ENCODE measurements at regions not wholly inside any gene's neighbourhood (a gene's known extent, or its start where the extent isn't known, plus 50 kb on each side); places are given as distances from the start of the nearest gene placed in this dataset.

GRCh38 chr1:30597711-30598110 is 125.7 kb downstream of the MATN1 start:
- no peak for DNase-seq (ENCODE audit: low read depth)
- no peak for TF ChIP-seq CTCF (IDR thresholded peaks at IDR 0.05; ENCODE audit: insufficient read depth, low read depth, low read length, missing control alignments)
- H3K4me3 ChIP-seq (ENCODE audit: low read length): no peak overlapping the region

- H3K4me3 ChIP-seq (ENCODE audit: low read length): no peak overlapping the region
- TF ChIP-seq CTCF (IDR thresholded peaks at IDR 0.05; ENCODE audit: insufficient read depth, low read depth, low read length, missing control alignments): no peak
- no peak for DNase-seq (ENCODE audit: low read depth)
These were observed 126.5 kb downstream of the MATN1 start for GRCh38 chr1:30596891-30597290.

GRCh38 chr1:30596470-30596869 is 126.9 kb downstream of the MATN1 start:
- no peak overlapping the region for H3K4me3 ChIP-seq (ENCODE audit: low read length)
- no peak for TF ChIP-seq CTCF (IDR thresholded peaks at IDR 0.05; ENCODE audit: insufficient read depth, low read depth, low read length, missing control alignments)
- no peak for DNase-seq (ENCODE audit: low read depth)

- DNase-seq (ENCODE audit: low read depth): no peak
- H3K4me3 ChIP-seq (ENCODE audit: low read length): no peak overlapping the region
These were observed 134.3 kb downstream of the MATN1 start for GRCh38 chr1:30589083-30589482.

GRCh38 chr1:30588311-30589073 is 134.9 kb downstream of the MATN1 start:
- DNase-seq (ENCODE audit: low read depth): no peak
- TF ChIP-seq CTCF (IDR thresholded peaks at IDR 0.05; ENCODE audit: insufficient read depth, low read depth, low read length, missing control alignments): no peak
- H3K4me3 ChIP-seq (ENCODE audit: low read length): no peak overlapping the region

More at GRCh38 chr1:30589083-30589482, 134.3 kb downstream of the MATN1 start:
- TF ChIP-seq CTCF (IDR thresholded peaks at IDR 0.05; ENCODE audit: insufficient read depth, low read depth, low read length, missing control alignments): no peak

GRCh38 chr1:30586671-30587070 is 136.7 kb downstream of the MATN1 start:
- no peak overlapping the region for H3K4me3 ChIP-seq (ENCODE audit: low read length)
- no peak for TF ChIP-seq CTCF (IDR thresholded peaks at IDR 0.05; ENCODE audit: insufficient read depth, low read depth, low read length, missing control alignments)
- no peak for DNase-seq (ENCODE audit: low read depth)

GRCh38 chr1:30579580-30579979 is 143.8 kb downstream of the MATN1 start:
- no peak for TF ChIP-seq CTCF (IDR thresholded peaks at IDR 0.05; ENCODE audit: insufficient read depth, low read depth, low read length, missing control alignments)
- DNase-seq (ENCODE audit: low read depth): no peak
- no peak overlapping the region for H3K4me3 ChIP-seq (ENCODE audit: low read length)

Data from epithelial cell of esophagus (primary cell).